C4-2B (cell line): ENCODE measurements at regions not wholly inside any gene's neighbourhood (a gene's known extent, or its start where the extent isn't known, plus 50 kb on each side); places are given as distances from the start of the nearest gene placed in this dataset.

Source experiments
- ZFX ChIP-seq: fragments of 450-650 bp; IDR thresholded peaks from 2 replicates; pipeline ENCODE4 v1.6.1; 2017
- TF ChIP-seq, protein P1 (sequence below): fragments of 450-650 bp; conservative IDR thresholded peaks from 2 replicates; pipeline ENCODE4 v1.5.1; 2017; ENCODE audit warnings: mild to moderate bottlenecking

DNA sequence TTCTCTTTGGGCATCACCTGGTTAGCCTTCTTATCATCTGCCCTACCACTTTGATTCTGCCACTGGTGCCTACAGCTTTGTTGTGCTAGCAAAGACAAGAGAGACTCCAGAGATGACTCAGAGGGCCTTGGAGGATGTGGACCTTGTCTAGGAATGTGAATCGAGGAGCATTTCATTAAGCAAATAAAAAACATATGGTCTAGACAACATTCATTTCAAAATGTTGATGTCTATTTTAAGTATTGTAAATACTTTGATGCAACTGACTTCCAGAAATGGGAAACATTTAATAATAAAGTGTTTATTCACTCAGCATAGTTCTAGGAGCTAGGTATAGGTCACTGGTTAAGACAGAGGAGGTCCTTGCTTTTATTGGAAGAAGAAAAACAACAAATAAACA is 195.5 kb downstream of the CDCA7 start:
- TF ChIP-seq, protein P1, sequence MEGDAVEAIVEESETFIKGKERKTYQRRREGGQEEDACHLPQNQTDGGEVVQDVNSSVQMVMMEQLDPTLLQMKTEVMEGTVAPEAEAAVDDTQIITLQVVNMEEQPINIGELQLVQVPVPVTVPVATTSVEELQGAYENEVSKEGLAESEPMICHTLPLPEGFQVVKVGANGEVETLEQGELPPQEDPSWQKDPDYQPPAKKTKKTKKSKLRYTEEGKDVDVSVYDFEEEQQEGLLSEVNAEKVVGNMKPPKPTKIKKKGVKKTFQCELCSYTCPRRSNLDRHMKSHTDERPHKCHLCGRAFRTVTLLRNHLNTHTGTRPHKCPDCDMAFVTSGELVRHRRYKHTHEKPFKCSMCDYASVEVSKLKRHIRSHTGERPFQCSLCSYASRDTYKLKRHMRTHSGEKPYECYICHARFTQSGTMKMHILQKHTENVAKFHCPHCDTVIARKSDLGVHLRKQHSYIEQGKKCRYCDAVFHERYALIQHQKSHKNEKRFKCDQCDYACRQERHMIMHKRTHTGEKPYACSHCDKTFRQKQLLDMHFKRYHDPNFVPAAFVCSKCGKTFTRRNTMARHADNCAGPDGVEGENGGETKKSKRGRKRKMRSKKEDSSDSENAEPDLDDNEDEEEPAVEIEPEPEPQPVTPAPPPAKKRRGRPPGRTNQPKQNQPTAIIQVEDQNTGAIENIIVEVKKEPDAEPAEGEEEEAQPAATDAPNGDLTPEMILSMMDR, result no peak
- TF ChIP-seq ZFX, result no peak
